ENCODE measurements at regions not wholly inside any gene's neighbourhood (a gene's known extent, or its start where the extent isn't known, plus 50 kb on each side); places are given as distances from the start of the nearest gene placed in this dataset.

GRCh38 chr4:43757147-43757546, 691.5 kb downstream of the KCTD8 start:
- intact Hi-C loops (cut with DNase I; ENCODE audit: low total_unique reads), result no loop called here

GRCh38 chr4:43758836-43759235, 689.8 kb downstream of the KCTD8 start:
- no peaks in the 10 kb centered on the region for H3K27me3 ChIP-seq
- intact Hi-C loops (cut with DNase I; ENCODE audit: low total_unique reads), result no loop called here
- no peak overlapping the region for H3K4me3 ChIP-seq
- H3K9me3 ChIP-seq, result no peaks in the 10 kb centered on the region
- no peaks in the 10 kb centered on the region for H3K36me3 ChIP-seq (ENCODE audit: low read depth, missing control alignments)
- WGBS, 2 donors, result 86 to 93% methylated on average over 1 of the region's 1 CpG
- TF ChIP-seq CTCF (IDR thresholded peaks at IDR 0.05) (no peak), POLR2A (IDR thresholded peaks at IDR 0.05) (no peak)
- H3K4me1 ChIP-seq, result no peaks in the 10 kb centered on the region
- H3K27ac ChIP-seq, result no peak overlapping the region
- no peak for DNase-seq

More at GRCh38 chr4:43757147-43757546, 691.5 kb downstream of the KCTD8 start:
- Histone ChIP-seq H3K4me1 (no peaks in the 10 kb centered on the region), H3K27ac (no peak overlapping the region), H3K4me3 (no peak overlapping the region), H3K27me3 (no peaks in the 10 kb centered on the region), H3K9me3 (no peaks in the 10 kb centered on the region), H3K36me3 (ENCODE audit: low read depth, missing control alignments) (no peaks in the 10 kb centered on the region)
- no peak for TF ChIP-seq POLR2A (IDR thresholded peaks at IDR 0.05)
- DNase-seq, result no peak

- no peaks in the 10 kb centered on the region for H3K9me3 ChIP-seq
- intact Hi-C loops (cut with DNase I; ENCODE audit: low total_unique reads), result no loop called here
- no peaks in the 10 kb centered on the region for H3K27me3 ChIP-seq
- no peak for TF ChIP-seq POLR2A (IDR thresholded peaks at IDR 0.05)
- TF ChIP-seq CTCF (IDR thresholded peaks at IDR 0.05), result no peak
- no peak overlapping the region for H3K4me3 ChIP-seq
- no peaks in the 10 kb centered on the region for H3K36me3 ChIP-seq (ENCODE audit: low read depth, missing control alignments)
- 24 to 31% methylated on average over 4 of the region's 4 CpGs for WGBS, 2 donors
- no peak for DNase-seq
- no peak overlapping the region for H3K27ac ChIP-seq
- no peaks in the 10 kb centered on the region for H3K4me1 ChIP-seq
These were observed 685.5 kb downstream of the KCTD8 start for GRCh38 chr4:43763029-43763610.

DNA sequence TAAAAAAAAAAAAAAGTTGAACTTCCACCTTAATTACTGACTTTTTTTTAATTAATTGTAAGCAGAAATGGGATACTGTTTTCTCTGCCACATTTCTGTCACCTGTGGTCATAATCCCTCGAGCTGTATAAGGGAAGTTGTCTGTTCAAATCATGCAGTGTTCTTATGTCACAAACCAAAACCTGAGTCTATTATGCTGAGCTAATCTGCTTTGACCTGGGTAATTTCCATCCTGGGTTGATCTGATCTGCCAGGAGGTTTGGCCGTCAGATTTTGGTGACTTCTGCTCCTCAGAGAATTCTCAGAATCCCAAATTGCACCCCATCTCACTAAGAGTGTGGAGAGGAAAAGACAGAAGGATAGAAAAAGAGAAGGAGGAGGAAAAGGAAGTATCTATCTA, 683.1 kb downstream of the KCTD8 start:
- 83 to 93% methylated on average over 2 of the region's 2 CpGs for WGBS, 2 donors
- intact Hi-C loops (cut with DNase I; ENCODE audit: low total_unique reads), result no loop called here
- TF ChIP-seq CTCF (IDR thresholded peaks at IDR 0.05) (no peak), POLR2A (IDR thresholded peaks at IDR 0.05) (no peak)

DNA sequence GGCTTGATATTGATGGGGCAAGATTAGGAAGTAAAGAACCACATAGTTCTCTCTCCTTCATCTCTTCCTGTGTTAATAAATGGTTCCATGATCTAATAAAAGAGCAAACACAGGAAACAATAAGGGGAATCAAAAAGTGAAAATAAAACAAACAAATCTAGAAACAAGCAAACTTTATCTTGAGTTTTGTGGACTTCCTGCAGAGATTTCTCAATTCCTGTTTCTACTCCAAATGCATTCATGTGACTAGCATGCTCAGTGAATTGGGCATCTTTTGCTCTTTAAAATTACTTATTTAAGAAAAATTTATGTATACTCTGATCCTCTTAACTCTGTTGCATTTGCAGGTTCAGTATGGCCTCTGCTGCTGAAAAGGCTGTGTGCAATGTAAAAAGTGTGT, 682.0 kb downstream of the KCTD8 start:
- Histone ChIP-seq H3K4me1 (no peaks in the 10 kb centered on the region), H3K4me3 (no peak overlapping the region), H3K9me3 (no peaks in the 10 kb centered on the region), H3K27ac (no peak overlapping the region), H3K36me3 (ENCODE audit: low read depth, missing control alignments) (no peaks in the 10 kb centered on the region), H3K27me3 (no peaks in the 10 kb centered on the region)
- intact Hi-C loops (cut with DNase I; ENCODE audit: low total_unique reads), result no loop called here
- no peak for TF ChIP-seq POLR2A (IDR thresholded peaks at IDR 0.05)
- no peak for DNase-seq

More for the DNA sequence above, 683.1 kb downstream of the KCTD8 start:
- H3K4me3 ChIP-seq, result no peak overlapping the region
- no peaks in the 10 kb centered on the region for H3K4me1 ChIP-seq
- H3K36me3 ChIP-seq (ENCODE audit: low read depth, missing control alignments), result no peaks in the 10 kb centered on the region
- no peak overlapping the region for H3K27ac ChIP-seq
- H3K27me3 ChIP-seq, result no peaks in the 10 kb centered on the region
- no peak for DNase-seq
- H3K9me3 ChIP-seq, result no peaks in the 10 kb centered on the region

DNA sequence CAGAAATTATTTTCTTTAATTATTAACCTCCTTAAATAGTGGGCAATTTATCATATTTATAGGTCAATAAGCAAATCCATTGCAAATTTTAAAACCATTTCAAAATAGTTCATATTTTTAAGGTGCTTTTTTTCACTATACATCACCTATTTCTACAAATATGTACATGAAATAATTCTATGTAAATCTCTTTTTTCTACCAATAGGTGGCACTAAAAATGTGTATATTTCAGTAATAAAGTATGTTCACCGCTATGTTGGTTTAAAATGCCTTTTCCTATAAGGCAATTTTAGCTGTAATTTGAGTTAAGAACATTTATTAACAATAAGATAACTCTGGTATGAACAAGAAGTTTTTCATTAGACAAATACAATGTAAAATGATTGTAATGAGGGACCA, 672.2 kb downstream of the KCTD8 start:
- Histone ChIP-seq H3K27me3 (no peaks in the 10 kb centered on the region), H3K36me3 (ENCODE audit: low read depth, missing control alignments) (no peaks in the 10 kb centered on the region), H3K4me1 (no peaks in the 10 kb centered on the region), H3K27ac (no peak overlapping the region), H3K4me3 (no peak overlapping the region), H3K9me3 (no peaks in the 10 kb centered on the region)
- TF ChIP-seq CTCF (IDR thresholded peaks at IDR 0.05), result peak in 1 of 3 experiments; percentile 25
- TF ChIP-seq POLR2A (IDR thresholded peaks at IDR 0.05), result no peak
- WGBS, 2 donors, result 77 to 78% methylated on average over 1 of the region's 1 CpG
- DNase-seq, result no peak
- intact Hi-C loops (cut with DNase I; ENCODE audit: low total_unique reads), result no loop called here
